GM12891 (cell line): ENCODE measurements at regions not wholly inside any gene's neighbourhood (a gene's known extent, or its start where the extent isn't known, plus 50 kb on each side); places are given as distances from the start of the nearest gene placed in this dataset.

Source experiments
- POLR2A ChIP-seq: IDR thresholded peaks from 2 replicates; pipeline ENCODE4 v1.6.1; 2011; ENCODE audit warnings: low read depth, low read length, control low read depth
- POLR2AphosphoS5 ChIP-seq: IDR thresholded peaks from 2 replicates; pipeline ENCODE4 v1.6.1; 2011; ENCODE audit warnings: low read depth, low read length, control low read depth
- POU2F2 ChIP-seq: IDR thresholded peaks from 2 replicates; pipeline ENCODE4 v1.6.1; 2011; ENCODE audit warnings: low read depth, mild to moderate bottlenecking, control low read depth, low read length, moderate library complexity
- SPI1 ChIP-seq: IDR thresholded peaks from 2 replicates; pipeline ENCODE4 v1.6.1; 2011; ENCODE audit warnings: low read depth, low read length, control low read depth
- TAF1 ChIP-seq: IDR thresholded peaks from 2 replicates; pipeline ENCODE4 v1.6.1; 2011; ENCODE audit warnings: low read depth, low read length, control low read depth

GRCh38 chr4:43959976-43960375, 488.6 kb downstream of the KCTD8 start:
- no peak for TF ChIP-seq POLR2AphosphoS5
- TF ChIP-seq TAF1, result no peak
- TF ChIP-seq POLR2A, result no peak
- no peak for TF ChIP-seq SPI1
- TF ChIP-seq POU2F2, result no peak
